B cell (primary cell): ENCODE measurements at regions not wholly inside any gene's neighbourhood (a gene's known extent, or its start where the extent isn't known, plus 50 kb on each side); places are given as distances from the start of the nearest gene placed in this dataset.

Source experiments
- ATAC-seq: fragments of 200-7000 bp; cut with Tn5 transposase; one replicate; pipeline ENCODE4 v1.10.0; 2021; ENCODE audit warnings: low read depth, mild to moderate bottlenecking, moderate number of reproducible peaks, moderate library complexity
- CTCF ChIA-PET: fragments of 350-600 bp; sonication (Branson Sonifier 250); formaldehyde crosslinking; loops from one replicate; lab custom pipeline; 2021; ENCODE audit warnings: antibody characterized with exemption, inconsistent platforms; lab: Charles Lee
- POLR2A ChIA-PET: fragments of 350-600 bp; sonication (Branson Sonifier 250); formaldehyde crosslinking; loops from one replicate; lab custom pipeline; 2021; ENCODE audit warnings: antibody characterized with exemption; lab: Charles Lee
- DNase-seq: peaks from one replicate; pipeline ENCODE4 v3.0.0; 2013
- H2AFZ ChIP-seq: 2 replicates; pipeline ENCODE4 v1.6.1; 2012; ENCODE audit warnings: mild to moderate bottlenecking, low read depth, low read length; ENCODE audit not compliant: insufficient read depth, poor library complexity, severe bottlenecking
- H3K27ac ChIP-seq, 2 donors: 1 replicate in 1 of 2; 2 replicates in 1 of 2; pipeline ENCODE4 v1.5.1; 2012 to 2013; ENCODE audit warnings: low read length in 2 of 2, mild to moderate bottlenecking in 2 of 2, moderate library complexity in 1 of 2
- H3K27me3 ChIP-seq, 4 experiments: fragments of 200-600 bp in 1 of 4; sonication (generic) in 1 of 4; replicated peaks in 1 of 4; 1 replicate in 2 of 4; 2 replicates in 2 of 4; pipeline versions ENCODE4 v1.6.1 to v1.7.0; 2013 to 2016; ENCODE audit warnings: low read length in 3 of 4, mild to moderate bottlenecking in 2 of 4, mixed read lengths in 1 of 4, moderate library complexity in 1 of 4; ENCODE audit not compliant: insufficient read depth in 4 of 4, control insufficient read depth in 3 of 4; ENCODE audit errors: control extremely low read depth in 1 of 4
- H3K36me3 ChIP-seq, 2 experiments: replicated peaks in 1 of 2; 1 replicate in 1 of 2; 2 replicates in 1 of 2; pipeline versions ENCODE4 v1.6.1 to v1.7.1; 2013; ENCODE audit warnings: low read length in 1 of 2; ENCODE audit not compliant: insufficient read depth in 2 of 2, control insufficient read depth in 1 of 2; ENCODE audit errors: control extremely low read depth in 1 of 2, extremely low read depth in 1 of 2
- H3K4me1 ChIP-seq, 2 donors: fragments of 200-600 bp in 1 of 2; sonication (generic) in 1 of 2; 1 replicate in 1 of 2; 2 replicates in 1 of 2; pipeline versions ENCODE4 v1.5.1 to v1.6.1; 2013 to 2017; ENCODE audit warnings: low read length in 2 of 2; ENCODE audit not compliant: control insufficient read depth in 2 of 2, insufficient read depth in 2 of 2
- H3K4me2 ChIP-seq: replicated peaks from 2 replicates; pipeline ENCODE3; 2012; ENCODE audit warnings: mild to moderate bottlenecking, low read depth, low read length; ENCODE audit not compliant: poor library complexity, severe bottlenecking
- H3K4me3 ChIP-seq, 5 experiments: fragments of 200-600 bp in 1 of 5; sonication (generic) in 1 of 5; 1 replicate in 3 of 5; 2 replicates in 2 of 5; pipeline versions ENCODE4 v1.5.1 to v1.7.0; 2011 to 2016; ENCODE audit warnings: low read length in 4 of 5, mild to moderate bottlenecking in 4 of 5, low read depth in 2 of 5, control low read depth in 1 of 5, moderate library complexity in 1 of 5; ENCODE audit not compliant: insufficient read depth in 1 of 5; ENCODE audit errors: control extremely low read depth in 1 of 5, extremely low read depth in 1 of 5
- H3K79me2 ChIP-seq: fragments of 200-600 bp; sonication (generic); one replicate; pipeline ENCODE4 v1.6.0; 2016; ENCODE audit warnings: low read length; ENCODE audit not compliant: control insufficient read depth, insufficient read depth
- H3K9ac ChIP-seq: fragments of 200-600 bp; sonication (generic); 2 replicates; pipeline ENCODE4 v1.6.1; 2017; ENCODE audit warnings: mild to moderate bottlenecking, low read length, moderate library complexity
- H3K9me3 ChIP-seq, 3 donors: one replicate each; pipeline versions ENCODE4 v1.6.1 to v1.7.1; 2013; ENCODE audit warnings: low read length in 2 of 3; ENCODE audit not compliant: control insufficient read depth in 2 of 3, insufficient read depth in 1 of 3; ENCODE audit errors: control extremely low read depth in 1 of 3
- H4K20me1 ChIP-seq: 2 replicates; pipeline ENCODE4 v1.6.0; 2012; ENCODE audit warnings: mild to moderate bottlenecking, low read length; ENCODE audit not compliant: insufficient read depth, control insufficient read depth, poor library complexity, severe bottlenecking
- H3K27ac Mint-ChIP-seq: one replicate; pipeline ENCODE4 v1.8.0; 2021; ENCODE audit warnings: mixed read lengths
- H3K27me3 Mint-ChIP-seq: one replicate; pipeline ENCODE4 v1.8.0; 2021; ENCODE audit warnings: mixed read lengths
- H3K4me1 Mint-ChIP-seq: one replicate; pipeline ENCODE4 v1.8.0; 2021; ENCODE audit warnings: mixed read lengths
- H3K4me3 Mint-ChIP-seq: one replicate; pipeline ENCODE4 v1.8.0; 2021; ENCODE audit warnings: mixed read lengths
- H3K9me3 Mint-ChIP-seq: one replicate; pipeline ENCODE4 v1.8.0; 2022; ENCODE audit warnings: mixed read lengths; ENCODE audit not compliant: insufficient read depth
- EZH2 ChIP-seq: IDR thresholded peaks from 2 replicates; pipeline ENCODE4 v1.6.1; 2012; ENCODE audit warnings: borderline replicate concordance, low read depth, mild to moderate bottlenecking, moderate library complexity, low read length; ENCODE audit not compliant: insufficient read depth, poor library complexity, severe bottlenecking
- WGBS: methylation state at CpG from one replicate; pipeline ENCODE4 v1.1.5; 2013; ENCODE audit warnings: missing lambda C conversion rate; ENCODE audit not compliant: insufficient coverage; 5-methylcytosine and 5-hydroxymethylcytosine counted together
- intact Hi-C: fragments of 100-400 bp; cut with micrococcal nuclease; formaldehyde crosslinking; loops from one replicate; pipeline ENCODE4 v1.10.0; 2022
- TF ChIP-seq, protein P1 (sequence below): fragments of 200-600 bp; IDR thresholded peaks from one replicate; pipeline ENCODE4 v1.8.0; 2022; ENCODE audit warnings: antibody characterized with exemption, mild to moderate bottlenecking

DNA sequence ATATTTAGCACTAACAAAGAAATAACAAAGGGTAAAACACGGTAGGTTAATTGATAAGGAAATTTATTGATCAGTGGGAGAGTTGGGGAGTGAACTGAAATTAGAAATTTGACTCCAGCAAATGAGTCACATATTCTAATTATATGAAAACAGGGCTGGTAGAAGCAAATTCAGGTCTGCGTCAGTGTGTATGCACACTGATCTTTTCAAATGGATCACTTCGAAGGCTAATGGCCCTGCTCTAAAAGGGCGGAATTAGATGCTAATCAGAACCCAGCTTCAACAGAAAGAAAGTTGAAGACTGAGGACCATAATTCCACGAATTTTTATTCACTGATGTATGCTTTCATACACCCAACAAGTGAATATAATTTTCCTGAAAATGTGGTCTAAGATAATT lies 762.4 kb upstream of the DPPA4 start:
- no peak overlapping the region for H3K4me2 ChIP-seq
- Mint-ChIP-seq H3K27me3 (no peaks in the 10 kb centered on the region), H3K27ac (no peak overlapping the region), H3K4me1 (no peaks in the 10 kb centered on the region), H3K4me3 (no peak overlapping the region), H3K9me3 (peaks cover 2% of the 10 kb centered on the region)
- ChIA-PET CTCF (no interaction called here), POLR2A (no interaction called here)
- intact Hi-C loops, result no loop called here
- no peaks in the 10 kb centered on the region for H3K9me3 ChIP-seq
- H3K27me3 ChIP-seq, result no peaks in the 10 kb centered on the region
- no peaks in the 10 kb centered on the region for H3K79me2 ChIP-seq
- no peak for ATAC-seq
- H2AFZ ChIP-seq, result no peak overlapping the region
- no peaks in the 10 kb centered on the region for H3K36me3 ChIP-seq
- no peaks in the 10 kb centered on the region for H4K20me1 ChIP-seq
- H3K27ac ChIP-seq, result no peak overlapping the region
- TF ChIP-seq, protein P1, sequence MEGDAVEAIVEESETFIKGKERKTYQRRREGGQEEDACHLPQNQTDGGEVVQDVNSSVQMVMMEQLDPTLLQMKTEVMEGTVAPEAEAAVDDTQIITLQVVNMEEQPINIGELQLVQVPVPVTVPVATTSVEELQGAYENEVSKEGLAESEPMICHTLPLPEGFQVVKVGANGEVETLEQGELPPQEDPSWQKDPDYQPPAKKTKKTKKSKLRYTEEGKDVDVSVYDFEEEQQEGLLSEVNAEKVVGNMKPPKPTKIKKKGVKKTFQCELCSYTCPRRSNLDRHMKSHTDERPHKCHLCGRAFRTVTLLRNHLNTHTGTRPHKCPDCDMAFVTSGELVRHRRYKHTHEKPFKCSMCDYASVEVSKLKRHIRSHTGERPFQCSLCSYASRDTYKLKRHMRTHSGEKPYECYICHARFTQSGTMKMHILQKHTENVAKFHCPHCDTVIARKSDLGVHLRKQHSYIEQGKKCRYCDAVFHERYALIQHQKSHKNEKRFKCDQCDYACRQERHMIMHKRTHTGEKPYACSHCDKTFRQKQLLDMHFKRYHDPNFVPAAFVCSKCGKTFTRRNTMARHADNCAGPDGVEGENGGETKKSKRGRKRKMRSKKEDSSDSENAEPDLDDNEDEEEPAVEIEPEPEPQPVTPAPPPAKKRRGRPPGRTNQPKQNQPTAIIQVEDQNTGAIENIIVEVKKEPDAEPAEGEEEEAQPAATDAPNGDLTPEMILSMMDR, result no peak
- no peak for TF ChIP-seq EZH2
- H3K4me3 ChIP-seq, result no peak overlapping the region
- H3K9ac ChIP-seq, result no peak overlapping the region
- DNase-seq, result no peak
- 88% methylated on average over 3 of the region's 5 CpGs for WGBS
- H3K4me1 ChIP-seq, result no peaks in the 10 kb centered on the region

DNA sequence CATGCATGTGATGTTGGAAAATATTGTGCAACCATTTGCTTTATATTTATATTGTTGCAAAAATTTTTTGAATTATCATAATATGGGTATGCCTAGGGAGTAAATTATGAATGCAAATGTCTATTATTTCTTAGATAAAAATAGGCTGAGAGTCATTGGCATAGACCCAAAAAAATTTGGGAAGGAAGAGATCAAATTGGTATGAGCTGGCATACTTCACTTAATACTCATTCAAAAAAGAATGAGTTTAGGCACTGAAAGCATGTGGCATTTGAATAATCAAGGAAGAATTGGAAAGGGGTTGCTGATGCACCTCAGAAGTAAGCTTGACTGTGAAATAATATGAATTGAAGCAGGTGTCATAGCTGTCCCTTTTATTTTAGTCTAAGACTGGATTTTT lies 764.0 kb upstream of the DPPA4 start:
- Histone ChIP-seq H4K20me1 (no peaks in the 10 kb centered on the region), H3K27me3 (no peaks in the 10 kb centered on the region), H3K27ac (no peak overlapping the region), H3K9me3 (no peaks in the 10 kb centered on the region), H3K4me2 (no peak overlapping the region), H3K4me1 (no peaks in the 10 kb centered on the region), H3K9ac (no peak overlapping the region), H3K4me3 (no peak overlapping the region), H2AFZ (no peak overlapping the region), H3K36me3 (no peaks in the 10 kb centered on the region), H3K79me2 (no peaks in the 10 kb centered on the region)
- no peak for ATAC-seq
- Mint-ChIP-seq H3K4me1 (no peaks in the 10 kb centered on the region), H3K27ac (no peak overlapping the region), H3K4me3 (no peak overlapping the region), H3K9me3 (peaks cover 2% of the 10 kb centered on the region), H3K27me3 (no peaks in the 10 kb centered on the region)
- CTCF ChIA-PET, result no interaction called here
- intact Hi-C loops, result no loop called here
- TF ChIP-seq, protein P1, result no peak
- TF ChIP-seq EZH2, result no peak
- POLR2A ChIA-PET, result no interaction called here
- no peak for DNase-seq
